ENCODE measurements at regions not wholly inside any gene's neighbourhood (a gene's known extent, or its start where the extent isn't known, plus 50 kb on each side); places are given as distances from the start of the nearest gene placed in this dataset.

GRCh38 chr5:72633041-72633445 lies 125.8 kb upstream of the ZNF366 start:
- no peaks in the 10 kb centered on the region for H3K27me3 ChIP-seq
- no peak overlapping the region for H3K27ac ChIP-seq
- no peak for TF ChIP-seq CTCF (IDR thresholded peaks at IDR 0.05)
- TF ChIP-seq POLR2A (IDR thresholded peaks at IDR 0.05): no peak
- no peak for DNase-seq
- H3K36me3 ChIP-seq: no peaks in the 10 kb centered on the region
- peaks cover 0 to 14% of the 10 kb centered on the region in 2 donors for H3K4me1 ChIP-seq
- 82 to 89% methylated on average over 2 of the region's 2 CpGs for WGBS, 2 donors
- intact Hi-C loops (cut with DNase I): no loop called here
- H3K4me3 ChIP-seq (replicated peaks in 1 of 3): no peak overlapping the region
- H3K9me3 ChIP-seq: no peaks in the 10 kb centered on the region

- H3K27ac ChIP-seq: no peak overlapping the region
- no peak overlapping the region for H3K4me3 ChIP-seq (replicated peaks in 1 of 3)
- DNase-seq: no peak
- no peaks in the 10 kb centered on the region for H3K27me3 ChIP-seq
- intact Hi-C loops (cut with DNase I): no loop called here
- no peak for TF ChIP-seq CTCF (IDR thresholded peaks at IDR 0.05)
- no peak for TF ChIP-seq POLR2A (IDR thresholded peaks at IDR 0.05)
- no peaks in the 10 kb centered on the region for H3K9me3 ChIP-seq
- peaks cover 0 to 14% of the 10 kb centered on the region in 2 donors for H3K4me1 ChIP-seq
- H3K36me3 ChIP-seq: no peaks in the 10 kb centered on the region
- WGBS, 2 donors: 93 to 96% methylated on average over 6 of the region's 6 CpGs
Measured at GRCh38 chr5:72630721-72631120, 123.5 kb upstream of the ZNF366 start.

GRCh38 chr5:72630081-72630480 lies 122.9 kb upstream of the ZNF366 start:
- 84 to 100% methylated on average over 2 of the region's 2 CpGs for WGBS, 2 donors
- Histone ChIP-seq H3K4me1 (peaks cover 0 to 15% of the 10 kb centered on the region in 2 donors), H3K27me3 (no peaks in the 10 kb centered on the region), H3K9me3 (no peaks in the 10 kb centered on the region), H3K36me3 (no peaks in the 10 kb centered on the region), H3K4me3 (replicated peaks in 1 of 3) (no peak overlapping the region), H3K27ac (no peak overlapping the region)
- TF ChIP-seq POLR2A (IDR thresholded peaks at IDR 0.05): no peak
- no peak for TF ChIP-seq CTCF (IDR thresholded peaks at IDR 0.05)
- DNase-seq: no peak
- intact Hi-C loops (cut with DNase I): no loop called here

GRCh38 chr5:72628771-72629371 lies 121.7 kb upstream of the ZNF366 start:
- TF ChIP-seq POLR2A (IDR thresholded peaks at IDR 0.05) (no peak), CTCF (IDR thresholded peaks at IDR 0.05) (no peak)
- intact Hi-C loops (cut with DNase I): no loop called here
- WGBS, 2 donors: 89 to 92% methylated on average over 2 of the region's 2 CpGs

GRCh38 chr5:72625332-72625731 lies 118.1 kb upstream of the ZNF366 start:
- H3K27ac ChIP-seq: no peak overlapping the region
- no peak for TF ChIP-seq POLR2A (IDR thresholded peaks at IDR 0.05)
- no peak for TF ChIP-seq CTCF (IDR thresholded peaks at IDR 0.05)
- intact Hi-C loops (cut with DNase I): no loop called here

More at GRCh38 chr5:72628771-72629371, 121.7 kb upstream of the ZNF366 start:
- no peak for DNase-seq
- H3K4me1 ChIP-seq: peaks cover 0 to 15% of the 10 kb centered on the region in 2 donors
- H3K9me3 ChIP-seq: no peaks in the 10 kb centered on the region
- H3K27me3 ChIP-seq: no peaks in the 10 kb centered on the region
- no peak overlapping the region for H3K4me3 ChIP-seq (replicated peaks in 1 of 3)
- H3K27ac ChIP-seq: no peak overlapping the region
- H3K36me3 ChIP-seq: no peaks in the 10 kb centered on the region

More at GRCh38 chr5:72625332-72625731, 118.1 kb upstream of the ZNF366 start:
- Histone ChIP-seq H3K9me3 (no peaks in the 10 kb centered on the region), H3K4me1 (peaks cover 0 to 4% of the 10 kb centered on the region in 2 donors), H3K36me3 (no peaks in the 10 kb centered on the region), H3K27me3 (no peaks in the 10 kb centered on the region), H3K4me3 (replicated peaks in 1 of 3) (no peak overlapping the region)
- no peak for DNase-seq

All from thyroid gland (tissue), 4 donors.